Esophagus squamous epithelium (tissue), 5 donors: ENCODE measurements at regions not wholly inside any gene's neighbourhood (a gene's known extent, or its start where the extent isn't known, plus 50 kb on each side); places are given as distances from the start of the nearest gene placed in this dataset.

Experiments used
- DNase-seq: peaks from one replicate; lab custom pipeline; 2025; lab: John Stamatoyannopoulos, UW
- H3K27ac ChIP-seq, 4 donors: fragments of 200-600 bp; sonication (generic); one replicate each; pipeline ENCODE4 v1.5.1; 2016 to 2019; ENCODE audit warnings: mild to moderate bottlenecking in 1 of 4
- H3K27me3 ChIP-seq, 4 donors: fragments of 200-600 bp; sonication (generic); 1 replicate in 3 of 4; 2 replicates in 1 of 4; pipeline versions ENCODE4 v1.5.1 to v1.6.0; 2017 to 2021; ENCODE audit warnings: antibody characterized with exemption in 1 of 4
- H3K36me3 ChIP-seq, 3 donors: fragments of 200-600 bp; sonication (generic); one replicate each; pipeline ENCODE4 v1.5.1; 2016 to 2019
- H3K4me1 ChIP-seq, 3 donors: fragments of 200-600 bp; sonication (generic); one replicate each; pipeline ENCODE4 v1.5.1; 2017 to 2019
- H3K4me3 ChIP-seq, 4 donors: fragments of 200-600 bp; sonication (generic); 1 replicate in 3 of 4; 2 replicates in 1 of 4; pipeline ENCODE4 v1.5.1; 2016 to 2019; ENCODE audit warnings: mild to moderate bottlenecking in 2 of 4, moderate library complexity in 1 of 4
- H3K9me3 ChIP-seq, 3 donors: fragments of 200-600 bp; sonication (generic); one replicate each; pipeline ENCODE4 v1.5.1; 2016 to 2019
- CTCF ChIP-seq, 6 experiments: fragments of 450-650 bp in 4 of 6; fragments of 200-600 bp in 2 of 6; sonication (generic) in 2 of 6; IDR thresholded peaks; one replicate each; pipeline ENCODE4 v1.5.1; 2016 to 2019; ENCODE audit warnings: antibody characterized with exemption in 6 of 6, mild to moderate bottlenecking in 4 of 6, moderate library complexity in 4 of 6
- POLR2A ChIP-seq, 4 donors: fragments of 450-650 bp; IDR thresholded peaks; one replicate each; pipeline ENCODE4 v1.6.1; 2017; ENCODE audit warnings: antibody characterized with exemption in 4 of 4, mild to moderate bottlenecking in 4 of 4, moderate library complexity in 3 of 4
- WGBS, 2 donors: methylation state at CpG; one replicate each; pipeline ENCODE4 v1.1.5; 2018; 5-methylcytosine and 5-hydroxymethylcytosine counted together
- intact Hi-C: fragments of 100-400 bp; cut with DNase I; formaldehyde crosslinking; loops from one replicate; pipeline ENCODE4 v1.15.0; 2022
- donor health status: DM: yes; HTN: yes; CAD: no.

GRCh38 chr14:34238610-34239009, 223.4 kb downstream of the SPTSSA start:
- Histone ChIP-seq H3K36me3 (no peaks in the 10 kb centered on the region), H3K4me3 (no peak overlapping the region), H3K4me1 (no peaks in the 10 kb centered on the region), H3K9me3 (no peaks in the 10 kb centered on the region), H3K27me3 (no peaks in the 10 kb centered on the region), H3K27ac (no peak overlapping the region)
- WGBS, 2 donors, result 89 to 90% methylated on average over 6 of the region's 6 CpGs
- intact Hi-C loops, result no loop called here
- TF ChIP-seq POLR2A (IDR thresholded peaks at IDR 0.05) (no peak), CTCF (IDR thresholded peaks at IDR 0.05) (no peak)
- no peak for DNase-seq

GRCh38 chr14:34237677-34238076, 224.4 kb downstream of the SPTSSA start:
- H3K9me3 ChIP-seq, result no peaks in the 10 kb centered on the region
- DNase-seq, result no peak
- 91 to 92% methylated on average over 2 of the region's 2 CpGs for WGBS, 2 donors
- TF ChIP-seq POLR2A (IDR thresholded peaks at IDR 0.05) (no peak), CTCF (IDR thresholded peaks at IDR 0.05) (no peak)
- H3K36me3 ChIP-seq, result no peaks in the 10 kb centered on the region
- H3K27ac ChIP-seq, result no peak overlapping the region
- peaks cover 0 to 5% (median 0%) of the 10 kb centered on the region in 3 donors for H3K4me1 ChIP-seq
- no peak overlapping the region for H3K4me3 ChIP-seq
- intact Hi-C loops, result no loop called here
- H3K27me3 ChIP-seq, result no peaks in the 10 kb centered on the region

GRCh38 chr14:34237081-34237480, 225.0 kb downstream of the SPTSSA start:
- TF ChIP-seq POLR2A (IDR thresholded peaks at IDR 0.05) (no peak), CTCF (IDR thresholded peaks at IDR 0.05) (no peak)
- intact Hi-C loops, result no loop called here
- WGBS, 2 donors, result 31 to 42% methylated on average over 1 of the region's 1 CpG
- H3K4me1 ChIP-seq, result peaks cover 0 to 5% (median 0%) of the 10 kb centered on the region in 3 donors
- no peaks in the 10 kb centered on the region for H3K9me3 ChIP-seq
- H3K4me3 ChIP-seq, result no peak overlapping the region
- no peak for DNase-seq
- no peaks in the 10 kb centered on the region for H3K27me3 ChIP-seq
- H3K27ac ChIP-seq, result no peak overlapping the region
- no peaks in the 10 kb centered on the region for H3K36me3 ChIP-seq

GRCh38 chr14:34235643-34236300, 226.3 kb downstream of the SPTSSA start:
- no peak for DNase-seq
- Histone ChIP-seq H3K36me3 (no peaks in the 10 kb centered on the region), H3K27me3 (no peaks in the 10 kb centered on the region), H3K9me3 (no peaks in the 10 kb centered on the region), H3K4me1 (peaks cover 0 to 10% (median 0%) of the 10 kb centered on the region in 3 donors), H3K4me3 (no peak overlapping the region), H3K27ac (no peak overlapping the region)
- intact Hi-C loops, result no loop called here
- no peak for TF ChIP-seq POLR2A (IDR thresholded peaks at IDR 0.05)
- no peak for TF ChIP-seq CTCF (IDR thresholded peaks at IDR 0.05)
- WGBS, 2 donors, result 49 to 63% methylated on average over 5 of the region's 5 CpGs

- no peaks in the 10 kb centered on the region for H3K27me3 ChIP-seq
- no peak for TF ChIP-seq CTCF (IDR thresholded peaks at IDR 0.05)
- no peak for TF ChIP-seq POLR2A (IDR thresholded peaks at IDR 0.05)
- DNase-seq, result no peak
- 58 to 88% methylated on average over 2 of the region's 2 CpGs for WGBS, 2 donors
- H3K4me1 ChIP-seq, result peaks cover 0 to 10% (median 0%) of the 10 kb centered on the region in 3 donors
- intact Hi-C loops, result no loop called here
- H3K36me3 ChIP-seq, result no peaks in the 10 kb centered on the region
- H3K9me3 ChIP-seq, result no peaks in the 10 kb centered on the region
- no peak overlapping the region for H3K27ac ChIP-seq
- H3K4me3 ChIP-seq, result no peak overlapping the region
Measured at GRCh38 chr14:34234258-34234657, 227.8 kb downstream of the SPTSSA start.
